ENCODE measurements at regions not wholly inside any gene's neighbourhood (a gene's known extent, or its start where the extent isn't known, plus 50 kb on each side); places are given as distances from the start of the nearest gene placed in this dataset.

- no peak overlapping the region for H3K27ac Mint-ChIP-seq (ENCODE audit: low read depth, unreplicated experiment)
- TF ChIP-seq, protein P1, sequence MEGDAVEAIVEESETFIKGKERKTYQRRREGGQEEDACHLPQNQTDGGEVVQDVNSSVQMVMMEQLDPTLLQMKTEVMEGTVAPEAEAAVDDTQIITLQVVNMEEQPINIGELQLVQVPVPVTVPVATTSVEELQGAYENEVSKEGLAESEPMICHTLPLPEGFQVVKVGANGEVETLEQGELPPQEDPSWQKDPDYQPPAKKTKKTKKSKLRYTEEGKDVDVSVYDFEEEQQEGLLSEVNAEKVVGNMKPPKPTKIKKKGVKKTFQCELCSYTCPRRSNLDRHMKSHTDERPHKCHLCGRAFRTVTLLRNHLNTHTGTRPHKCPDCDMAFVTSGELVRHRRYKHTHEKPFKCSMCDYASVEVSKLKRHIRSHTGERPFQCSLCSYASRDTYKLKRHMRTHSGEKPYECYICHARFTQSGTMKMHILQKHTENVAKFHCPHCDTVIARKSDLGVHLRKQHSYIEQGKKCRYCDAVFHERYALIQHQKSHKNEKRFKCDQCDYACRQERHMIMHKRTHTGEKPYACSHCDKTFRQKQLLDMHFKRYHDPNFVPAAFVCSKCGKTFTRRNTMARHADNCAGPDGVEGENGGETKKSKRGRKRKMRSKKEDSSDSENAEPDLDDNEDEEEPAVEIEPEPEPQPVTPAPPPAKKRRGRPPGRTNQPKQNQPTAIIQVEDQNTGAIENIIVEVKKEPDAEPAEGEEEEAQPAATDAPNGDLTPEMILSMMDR (IDR thresholded peaks at IDR 0.05; ENCODE audit: unreplicated experiment): no peak
- no peaks in the 10 kb centered on the region for H3K36me3 Mint-ChIP-seq (ENCODE audit: insufficient read depth, unreplicated experiment)
- no TSS peak for BruUV-seq (replicated peaks)
- H3K9me3 Mint-ChIP-seq (ENCODE audit: unreplicated experiment): no peaks in the 10 kb centered on the region
- no peaks in the 10 kb centered on the region for H3K27me3 Mint-ChIP-seq (ENCODE audit: insufficient read depth, unreplicated experiment)
- ChIA-PET CTCF (no interaction called here), POLR2A (interaction anchor here (1.1 kb wide), 1 partner anchor 50 kb away, joined by 3 read pairs; no protein-coding TSS in a partner anchor)
- intact Hi-C loops (cut with micrococcal nuclease): no loop called here
- no peak overlapping the region for H3K4me3 Mint-ChIP-seq (ENCODE audit: unreplicated experiment)
- DNase-seq (ENCODE audit: unreplicated experiment): no peak
- H3K4me1 Mint-ChIP-seq (ENCODE audit: insufficient read depth, unreplicated experiment): no peaks in the 10 kb centered on the region
These were observed 2144.6 kb upstream of the TENM3 start for GRCh38 chr4:180098586-180098985.

- no peaks in the 10 kb centered on the region for H3K36me3 Mint-ChIP-seq (ENCODE audit: insufficient read depth, unreplicated experiment)
- ChIA-PET POLR2A (interaction anchor here (0.6 to 0.9 kb wide), 2 partner anchors 16 to 59 kb away, joined by 3 read pairs; no protein-coding TSS in a partner anchor), CTCF (interaction anchor here (1.2 kb wide), 1 partner anchor 39 kb away, joined by 3 read pairs; no protein-coding TSS in a partner anchor)
- DNase-seq (ENCODE audit: unreplicated experiment): no peak
- TF ChIP-seq, protein P1 (IDR thresholded peaks at IDR 0.05; ENCODE audit: unreplicated experiment): no peak
- H3K4me1 Mint-ChIP-seq (ENCODE audit: insufficient read depth, unreplicated experiment): no peaks in the 10 kb centered on the region
- no peak overlapping the region for H3K27ac Mint-ChIP-seq (ENCODE audit: low read depth, unreplicated experiment)
- no peak overlapping the region for H3K4me3 Mint-ChIP-seq (ENCODE audit: unreplicated experiment)
- no peaks in the 10 kb centered on the region for H3K9me3 Mint-ChIP-seq (ENCODE audit: unreplicated experiment)
- BruUV-seq (replicated peaks): no TSS peak
- intact Hi-C loops (cut with micrococcal nuclease): no loop called here
- H3K27me3 Mint-ChIP-seq (ENCODE audit: insufficient read depth, unreplicated experiment): no peaks in the 10 kb centered on the region
These were observed 2143.2 kb upstream of the TENM3 start for GRCh38 chr4:180099957-180100356.

- Mint-ChIP-seq H3K27ac (ENCODE audit: low read depth, unreplicated experiment) (no peak overlapping the region), H3K36me3 (ENCODE audit: insufficient read depth, unreplicated experiment) (no peaks in the 10 kb centered on the region), H3K27me3 (ENCODE audit: insufficient read depth, unreplicated experiment) (no peaks in the 10 kb centered on the region), H3K9me3 (ENCODE audit: unreplicated experiment) (no peaks in the 10 kb centered on the region), H3K4me1 (ENCODE audit: insufficient read depth, unreplicated experiment) (no peaks in the 10 kb centered on the region), H3K4me3 (ENCODE audit: unreplicated experiment) (no peak overlapping the region)
- CTCF ChIA-PET: interaction anchor here (1.2 kb wide), 1 partner anchor 40 kb away, joined by 3 read pairs; no protein-coding TSS in a partner anchor
- no TSS peak for BruUV-seq (replicated peaks)
- POLR2A ChIA-PET: no interaction called here
- no peak for DNase-seq (ENCODE audit: unreplicated experiment)
- intact Hi-C loops (cut with micrococcal nuclease): no loop called here
- TF ChIP-seq, protein P1 (IDR thresholded peaks at IDR 0.05; ENCODE audit: unreplicated experiment): no peak
These were observed 2142.5 kb upstream of the TENM3 start for GRCh38 chr4:180100433-180101344.

DNA sequence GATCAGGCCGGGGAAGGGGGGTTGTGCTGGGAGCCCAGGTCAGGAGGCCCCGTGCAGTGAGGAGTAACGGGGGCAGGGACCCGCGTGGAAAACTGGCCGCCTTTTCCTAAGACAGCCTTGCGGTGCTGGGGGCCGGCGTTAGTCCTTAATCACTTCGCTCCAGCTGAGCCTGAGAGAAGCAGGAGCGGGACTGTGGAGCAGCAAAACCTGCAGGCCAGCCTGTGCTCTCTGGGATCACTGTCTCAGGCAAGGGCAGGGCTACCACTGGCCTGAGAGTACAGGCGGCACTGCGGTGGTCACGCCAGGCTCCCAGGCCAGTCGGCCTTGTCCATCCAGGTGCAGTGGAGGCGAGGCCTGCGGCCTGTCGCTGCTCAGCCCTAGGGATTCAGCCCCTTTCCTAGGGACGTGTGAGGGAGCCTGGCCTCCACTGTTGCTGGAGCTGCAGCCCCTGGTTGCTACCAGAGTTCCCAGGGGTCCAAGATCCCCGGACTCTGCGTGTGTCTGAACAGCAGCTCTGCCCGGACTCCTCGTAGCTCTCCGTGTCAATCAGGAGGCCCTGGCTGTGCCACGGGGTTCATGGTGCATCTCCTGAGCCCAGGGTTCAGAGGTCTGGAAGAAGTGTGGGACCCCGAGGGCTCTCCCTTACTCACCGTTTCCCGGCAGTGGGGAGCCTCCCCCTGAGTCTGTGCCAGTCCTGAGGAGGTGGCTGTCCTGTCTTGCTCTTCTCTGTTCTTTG, 2141.7 kb upstream of the TENM3 start:
- no peak overlapping the region for H3K27ac Mint-ChIP-seq (ENCODE audit: low read depth, unreplicated experiment)
- TF ChIP-seq, protein P1 (IDR thresholded peaks at IDR 0.05; ENCODE audit: unreplicated experiment): no peak
- no peaks in the 10 kb centered on the region for H3K27me3 Mint-ChIP-seq (ENCODE audit: insufficient read depth, unreplicated experiment)
- H3K4me1 Mint-ChIP-seq (ENCODE audit: insufficient read depth, unreplicated experiment): peaks cover 7% of the 10 kb centered on the region
- CTCF ChIA-PET: no interaction called here
- no peaks in the 10 kb centered on the region for H3K9me3 Mint-ChIP-seq (ENCODE audit: unreplicated experiment)
- H3K36me3 Mint-ChIP-seq (ENCODE audit: insufficient read depth, unreplicated experiment): no peaks in the 10 kb centered on the region
- no peak for DNase-seq (ENCODE audit: unreplicated experiment)
- BruUV-seq (replicated peaks): no TSS peak
- POLR2A ChIA-PET: no interaction called here
- no peak overlapping the region for H3K4me3 Mint-ChIP-seq (ENCODE audit: unreplicated experiment)
- intact Hi-C loops (cut with micrococcal nuclease): no loop called here
